ENCODE measurements at regions not wholly inside any gene's neighbourhood (a gene's known extent, or its start where the extent isn't known, plus 50 kb on each side); places are given as distances from the start of the nearest gene placed in this dataset.
"Not testable (repeated sequence)": the region's sequence is repeated elsewhere in the genome, so short reads cannot be mapped to it uniquely, and the experiment has no call there.

DNA sequence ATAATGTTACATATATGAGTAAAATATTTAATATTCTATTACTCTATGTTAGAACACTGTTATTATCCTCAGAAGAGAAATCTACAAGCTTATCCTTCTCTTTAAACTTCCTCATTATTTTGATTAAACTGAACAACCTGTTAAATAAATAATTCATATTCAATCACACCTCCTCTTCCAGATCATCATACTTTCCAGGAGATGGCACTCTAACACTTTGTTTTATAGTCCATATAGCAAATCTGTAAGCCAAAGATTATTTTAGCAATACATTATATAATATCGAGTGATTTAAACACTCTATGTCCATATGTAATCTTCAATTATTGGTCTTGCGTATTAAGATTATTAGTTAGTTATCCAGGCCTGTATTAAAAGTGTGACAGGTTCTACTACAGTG is 694.1 kb downstream of the ANKRD7 start:
- TF ChIP-seq, protein P1, sequence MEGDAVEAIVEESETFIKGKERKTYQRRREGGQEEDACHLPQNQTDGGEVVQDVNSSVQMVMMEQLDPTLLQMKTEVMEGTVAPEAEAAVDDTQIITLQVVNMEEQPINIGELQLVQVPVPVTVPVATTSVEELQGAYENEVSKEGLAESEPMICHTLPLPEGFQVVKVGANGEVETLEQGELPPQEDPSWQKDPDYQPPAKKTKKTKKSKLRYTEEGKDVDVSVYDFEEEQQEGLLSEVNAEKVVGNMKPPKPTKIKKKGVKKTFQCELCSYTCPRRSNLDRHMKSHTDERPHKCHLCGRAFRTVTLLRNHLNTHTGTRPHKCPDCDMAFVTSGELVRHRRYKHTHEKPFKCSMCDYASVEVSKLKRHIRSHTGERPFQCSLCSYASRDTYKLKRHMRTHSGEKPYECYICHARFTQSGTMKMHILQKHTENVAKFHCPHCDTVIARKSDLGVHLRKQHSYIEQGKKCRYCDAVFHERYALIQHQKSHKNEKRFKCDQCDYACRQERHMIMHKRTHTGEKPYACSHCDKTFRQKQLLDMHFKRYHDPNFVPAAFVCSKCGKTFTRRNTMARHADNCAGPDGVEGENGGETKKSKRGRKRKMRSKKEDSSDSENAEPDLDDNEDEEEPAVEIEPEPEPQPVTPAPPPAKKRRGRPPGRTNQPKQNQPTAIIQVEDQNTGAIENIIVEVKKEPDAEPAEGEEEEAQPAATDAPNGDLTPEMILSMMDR (IDR thresholded peaks at IDR 0.05; ENCODE audit: control insufficient read depth, extremely low read depth, insufficient read depth) = peak; percentile 69

DNA sequence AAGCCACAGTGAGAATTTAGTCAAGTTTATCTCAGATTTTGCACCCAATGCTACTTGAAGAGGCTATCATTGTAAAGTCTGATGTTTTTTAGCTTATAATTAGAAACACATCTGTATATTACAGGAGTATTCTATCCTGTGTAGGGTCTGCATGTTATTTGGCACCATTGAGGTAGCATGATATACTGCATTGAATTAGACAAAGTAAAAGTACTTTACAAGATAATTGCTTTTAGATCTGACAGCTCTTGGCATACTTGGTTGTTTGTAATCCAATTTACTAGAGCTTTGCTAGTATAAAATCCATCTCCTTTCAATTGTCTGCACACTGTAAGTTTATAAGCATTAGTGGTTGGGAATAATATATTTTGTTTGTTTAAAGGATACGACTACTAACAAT is 714.3 kb downstream of the ANKRD7 start:
- TF ChIP-seq, protein P1 (IDR thresholded peaks at IDR 0.05; ENCODE audit: control insufficient read depth, extremely low read depth, insufficient read depth) = no peak
- DNase-seq (ENCODE audit: low read depth) = no peak
- H3K4me3 ChIP-seq (ENCODE audit: low read depth, low read length) = no peak overlapping the region

More for the DNA sequence above, 694.1 kb downstream of the ANKRD7 start:
- no peak overlapping the region for H3K4me3 ChIP-seq (ENCODE audit: low read depth, low read length)
- DNase-seq (ENCODE audit: low read depth) = peak; percentile 26

DNA sequence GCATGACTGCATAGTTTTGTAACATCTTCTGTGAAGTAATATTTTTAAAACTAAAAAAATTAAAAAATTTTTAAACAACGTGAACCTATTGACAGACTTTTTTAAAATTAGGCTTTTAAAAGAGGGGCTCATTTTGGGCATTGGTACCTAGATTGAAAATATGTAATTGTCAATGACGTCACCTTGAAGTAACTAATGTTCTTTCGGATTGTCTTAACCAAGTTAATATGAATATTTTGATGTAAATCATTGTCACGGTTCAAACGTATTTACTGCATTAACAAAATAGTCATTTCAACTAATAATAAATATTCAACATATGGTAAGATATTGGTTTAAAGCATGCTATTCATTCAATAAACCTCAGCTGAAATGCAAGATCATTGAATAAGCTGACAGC is 719.8 kb downstream of the ANKRD7 start:
- no peak for DNase-seq (ENCODE audit: low read depth)
- no peak overlapping the region for H3K4me3 ChIP-seq (ENCODE audit: low read depth, low read length)
- TF ChIP-seq, protein P1 (IDR thresholded peaks at IDR 0.05; ENCODE audit: control insufficient read depth, extremely low read depth, insufficient read depth) = no peak

DNA sequence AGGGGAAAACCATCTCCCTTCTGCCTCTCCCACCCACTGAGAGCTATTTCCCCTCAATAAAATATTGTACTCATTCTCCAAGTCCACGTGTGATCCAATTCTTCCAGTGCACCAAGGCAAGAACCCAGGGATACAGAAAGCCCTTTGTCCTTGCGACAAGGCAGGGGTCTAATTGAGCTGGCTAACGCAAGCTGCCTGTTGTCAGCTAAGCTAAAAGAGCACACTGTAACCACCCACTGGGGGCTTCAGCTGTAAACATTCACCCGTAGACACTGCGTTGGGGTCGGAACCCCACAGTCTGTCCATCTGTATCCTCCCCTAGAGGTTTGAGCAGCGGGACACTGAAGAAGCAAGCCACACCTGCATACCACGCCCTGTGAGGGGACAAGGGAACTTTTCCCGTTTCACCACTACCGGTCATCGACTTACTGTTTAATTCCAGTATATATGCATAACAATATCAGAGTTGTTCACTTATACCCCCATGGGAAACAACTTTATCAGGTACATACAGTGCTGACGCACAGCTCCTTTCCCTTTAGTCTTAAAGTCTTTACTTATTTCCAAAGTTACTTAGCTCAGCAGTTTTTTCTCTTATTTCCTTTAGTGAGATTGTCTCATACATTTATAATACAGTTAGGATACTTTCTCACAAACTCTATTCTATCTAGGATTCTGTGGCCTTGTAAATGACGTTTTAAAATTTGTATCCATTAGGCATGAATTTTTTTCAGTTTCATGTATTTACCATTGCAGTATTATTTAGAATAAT is 721.6 kb downstream of the ANKRD7 start:
- H3K4me3 ChIP-seq (ENCODE audit: low read depth, low read length) = no peak overlapping the region
- no peak for DNase-seq (ENCODE audit: low read depth)
- TF ChIP-seq, protein P1 (IDR thresholded peaks at IDR 0.05; ENCODE audit: control insufficient read depth, extremely low read depth, insufficient read depth) = no peak

DNA sequence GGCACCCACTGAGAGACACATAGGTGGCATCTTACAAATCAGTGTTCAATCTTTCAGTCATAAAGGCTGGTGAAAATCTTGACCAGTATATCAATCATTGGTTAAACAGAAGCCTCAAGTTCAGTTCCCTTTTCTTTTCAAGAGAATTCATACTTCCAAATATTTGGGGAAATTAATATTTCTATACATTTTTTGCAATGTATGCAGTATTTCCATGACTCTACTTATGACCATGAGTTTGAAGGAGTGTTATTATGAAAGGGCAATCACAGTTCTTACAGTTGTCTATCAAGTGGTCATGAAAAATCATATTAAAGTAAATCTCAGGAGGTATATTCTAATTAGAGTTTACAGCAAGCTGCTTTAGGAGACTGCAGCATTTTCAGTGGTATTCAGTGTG is 724.0 kb downstream of the ANKRD7 start:
- no peak for DNase-seq (ENCODE audit: low read depth)
- no peak overlapping the region for H3K4me3 ChIP-seq (ENCODE audit: low read depth, low read length)
- TF ChIP-seq, protein P1 (IDR thresholded peaks at IDR 0.05; ENCODE audit: control insufficient read depth, extremely low read depth, insufficient read depth) = no peak

DNA sequence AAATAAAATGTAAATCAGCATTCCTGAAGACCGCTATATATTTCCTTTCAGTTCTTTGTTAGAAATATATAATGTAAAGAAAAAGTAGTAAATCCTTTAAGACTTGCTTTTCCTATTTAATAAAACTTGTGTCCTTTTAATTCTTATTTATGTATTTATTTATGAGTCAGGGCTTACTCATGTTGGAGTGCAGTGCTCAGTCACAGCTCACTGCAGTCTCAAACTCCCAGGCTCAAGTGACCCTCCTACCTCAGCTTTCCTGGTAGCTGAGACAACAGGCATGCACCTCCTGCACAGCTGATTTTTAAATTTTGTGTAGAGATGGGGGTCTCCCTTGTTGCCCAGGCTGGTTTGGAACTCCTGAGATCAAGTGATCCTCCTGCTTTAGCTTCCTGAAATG is 724.5 kb downstream of the ANKRD7 start:
- no peak for DNase-seq (ENCODE audit: low read depth)

DNA sequence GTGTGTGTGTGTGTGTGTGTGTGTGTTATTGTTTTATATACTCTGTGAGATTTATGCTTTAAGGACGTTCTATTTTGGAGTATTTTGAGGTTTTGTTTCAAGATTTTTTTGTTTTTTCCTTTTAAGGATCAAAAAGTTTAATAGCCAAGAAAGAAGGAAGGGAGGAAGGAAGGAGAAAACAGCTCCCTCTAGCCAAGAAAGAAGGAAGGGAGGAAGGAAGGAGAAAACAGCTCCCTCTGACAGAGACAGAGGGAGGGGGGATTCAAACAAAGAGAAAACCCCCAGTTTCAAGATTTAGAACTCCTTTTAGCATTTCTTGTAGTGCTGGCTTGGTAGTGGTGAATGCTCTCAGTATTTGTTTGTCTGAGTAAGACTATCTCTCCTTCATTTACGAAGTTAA is 731.8 kb downstream of the ANKRD7 start:
- not testable (repeated sequence) for H3K4me3 ChIP-seq (ENCODE audit: low read depth, low read length); DNase-seq (ENCODE audit: low read depth)

More for the DNA sequence above, 724.5 kb downstream of the ANKRD7 start:
- TF ChIP-seq, protein P1 (IDR thresholded peaks at IDR 0.05; ENCODE audit: control insufficient read depth, extremely low read depth, insufficient read depth) = no peak
- no peak overlapping the region for H3K4me3 ChIP-seq (ENCODE audit: low read depth, low read length)

All from LNCaP clone FGC (cell line).